ENCODE measurements at regions not wholly inside any gene's neighbourhood (a gene's known extent, or its start where the extent isn't known, plus 50 kb on each side); places are given as distances from the start of the nearest gene placed in this dataset.

- no peak for TF ChIP-seq CTCF (IDR thresholded peaks at IDR 0.05)
- TF ChIP-seq POLR2AphosphoS5 (IDR thresholded peaks at IDR 0.05) = no peak
- no peak for TF ChIP-seq POLR2A (IDR thresholded peaks at IDR 0.05)
- TF ChIP-seq EP300 (IDR thresholded peaks at IDR 0.05) = no peak
Observed at GRCh38 chr5:96258692-96259091, 174.4 kb downstream of the PCSK1 start.

Measured in gastroesophageal sphincter (tissue), 3 donors.